Endothelial cell of umbilical vein (primary cell): ENCODE measurements at regions not wholly inside any gene's neighbourhood (a gene's known extent, or its start where the extent isn't known, plus 50 kb on each side); places are given as distances from the start of the nearest gene placed in this dataset.

Experiments used
- BruUV-seq: library from RNA; stranded (reverse); fragments of 400-500 nt; replicated peaks from 2 replicates; lab custom pipeline; 2021; lab: Mats Ljungman, UMichigan
- CTCF ChIA-PET: fragments of 300-600, 350-600 bp; sonication (Branson Sonifier 250); formaldehyde crosslinking; loops from one replicate; lab custom pipeline; 2021; ENCODE audit warnings: antibody characterized with exemption, inconsistent platforms; lab: Charles Lee
- POLR2A ChIA-PET: fragments of 300-600, 350-600 bp; sonication (Branson Sonifier 250); formaldehyde crosslinking; loops from one replicate; lab custom pipeline; 2021; ENCODE audit warnings: antibody characterized with exemption, inconsistent platforms; lab: Charles Lee
- DNase-seq: peaks from one replicate; pipeline ENCODE4 v3.0.0-alpha.2; 2011; ENCODE audit warnings: low read depth, low spot score
- FAIRE-seq: peaks from 2 replicates; lab custom pipeline; 2011; peaks lifted over from hg19 to GRCh38; lab: Jason Lieb, UNC
- H2AFZ ChIP-seq: 2 replicates; pipeline ENCODE4 v1.6.0; 2012; ENCODE audit warnings: low read depth, low read length, control low read depth, inconsistent platforms
- H3K27ac ChIP-seq: 2 replicates; pipeline ENCODE4 v1.5.1; 2011; ENCODE audit warnings: low read depth, mild to moderate bottlenecking, control low read depth, low read length, moderate library complexity; ENCODE audit not compliant: insufficient read depth
- H3K27me3 ChIP-seq, 2 experiments: 2 replicates each; pipeline versions ENCODE4 v1.6.0 to v1.6.1; 2011; ENCODE audit warnings: low read length in 2 of 2, mixed read lengths in 1 of 2; ENCODE audit not compliant: control insufficient read depth in 2 of 2, insufficient read depth in 2 of 2
- H3K36me3 ChIP-seq, 2 experiments: 2 replicates in 1 of 2; 3 replicates in 1 of 2; pipeline ENCODE4 v1.5.1; 2011; ENCODE audit warnings: low read length in 2 of 2, mild to moderate bottlenecking in 1 of 2, moderate library complexity in 1 of 2; ENCODE audit not compliant: control insufficient read depth in 2 of 2, insufficient read depth in 2 of 2; ENCODE audit errors: extremely low read depth in 1 of 2
- H3K4me1 ChIP-seq: 3 replicates; pipeline ENCODE4 v1.5.1; 2011; ENCODE audit warnings: mild to moderate bottlenecking, low read length; ENCODE audit not compliant: control insufficient read depth, insufficient read depth; ENCODE audit errors: extremely low read depth
- H3K4me2 ChIP-seq: 2 replicates; pipeline ENCODE4 v1.6.1; 2011; ENCODE audit warnings: low read length, control low read depth, mixed read lengths; ENCODE audit not compliant: insufficient read depth
- H3K4me3 ChIP-seq, 3 experiments: fragments of 200-600 bp in 1 of 3; sonication (generic), shearing (Covaris generic) in 1 of 3; replicated peaks in 1 of 3; 2 replicates each; pipeline ENCODE4 v1.5.1; 2011 to 2016; ENCODE audit warnings: control low read depth in 3 of 3, low read length in 3 of 3, mild to moderate bottlenecking in 2 of 3, inconsistent platforms in 1 of 3, low read depth in 1 of 3, moderate library complexity in 1 of 3; ENCODE audit not compliant: insufficient read depth in 1 of 3
- H3K79me2 ChIP-seq: 2 replicates; pipeline ENCODE4 v1.6.0; 2012; ENCODE audit warnings: low read length, inconsistent platforms; ENCODE audit not compliant: control insufficient read depth, insufficient read depth
- H3K9ac ChIP-seq: replicated peaks from 2 replicates; pipeline ENCODE3; 2011; ENCODE audit warnings: low read length, control low read depth; ENCODE audit not compliant: insufficient read depth; ENCODE audit errors: extremely low read depth
- H3K9me1 ChIP-seq: replicated peaks from 3 replicates; pipeline ENCODE4 v1.6.0; 2011; ENCODE audit warnings: mild to moderate bottlenecking, low read length; ENCODE audit not compliant: control insufficient read depth, insufficient read depth; ENCODE audit errors: extremely low read depth
- H3K9me3 ChIP-seq: replicated peaks from 2 replicates; pipeline ENCODE4 v1.5.1; 2012; ENCODE audit warnings: low read length, inconsistent platforms; ENCODE audit not compliant: control insufficient read depth, insufficient read depth
- H4K20me1 ChIP-seq: replicated peaks from 2 replicates; pipeline ENCODE3; 2011; ENCODE audit warnings: mild to moderate bottlenecking, low read length; ENCODE audit not compliant: control insufficient read depth, insufficient read depth; ENCODE audit errors: extremely low read depth
- CTCF ChIP-seq, 2 donors: IDR thresholded peaks; 1 replicate in 1 of 2; 2 replicates in 1 of 2; pipeline ENCODE4 v1.5.1; 2011; ENCODE audit warnings: low read length in 2 of 2, mild to moderate bottlenecking in 2 of 2, moderate library complexity in 2 of 2, control low read depth in 1 of 2, inconsistent platforms in 1 of 2, low read depth in 1 of 2; ENCODE audit not compliant: insufficient read depth in 1 of 2; ENCODE audit errors: extremely low read depth in 1 of 2
- EZH2 ChIP-seq: IDR thresholded peaks from 2 replicates; pipeline ENCODE4 v1.6.1; 2012; ENCODE audit warnings: borderline replicate concordance, low read depth, mild to moderate bottlenecking, moderate library complexity, low read length, inconsistent platforms; ENCODE audit not compliant: severe bottlenecking
- FOS ChIP-seq: IDR thresholded peaks from 2 replicates; pipeline ENCODE4 v1.6.1; 2011; ENCODE audit warnings: mild to moderate bottlenecking, low read length, moderate library complexity, borderline replicate concordance; ENCODE audit not compliant: insufficient read depth
- GATA2 ChIP-seq: IDR thresholded peaks from 2 replicates; pipeline ENCODE4 v1.7.0; 2011; ENCODE audit warnings: low read depth, mild to moderate bottlenecking, moderate library complexity, mixed read lengths, low read length; ENCODE audit not compliant: insufficient read length, insufficient read depth
- JUN ChIP-seq: IDR thresholded peaks from 2 replicates; pipeline ENCODE4 v1.6.1; 2011; ENCODE audit warnings: borderline replicate concordance, low read depth; ENCODE audit not compliant: insufficient read length, insufficient read depth
- MAX ChIP-seq: IDR thresholded peaks from 2 replicates; pipeline ENCODE4 v1.6.1; 2011; ENCODE audit not compliant: insufficient read depth, insufficient read length
- MYC ChIP-seq: IDR thresholded peaks from one replicate; pipeline ENCODE4 v1.6.1; 2011; ENCODE audit warnings: mild to moderate bottlenecking, low read depth, low read length
- POLR2A ChIP-seq: IDR thresholded peaks from 2 replicates; pipeline ENCODE4 v1.6.1; 2012; ENCODE audit warnings: low read depth, mild to moderate bottlenecking, control low read depth, low read length
- POLR2AphosphoS5 ChIP-seq: IDR thresholded peaks from 2 replicates; pipeline ENCODE4 v1.6.1; 2012; ENCODE audit warnings: low read depth, mild to moderate bottlenecking, control low read depth, low read length, moderate library complexity; ENCODE audit not compliant: insufficient read depth
- dilution Hi-C: fragments of 300-500 bp; cut with MboI; formaldehyde crosslinking; loops from one replicate; pipeline ENCODE4 v1.15.0; 2019; ENCODE audit warnings: low sequenced_read_pairs; ENCODE audit not compliant: extremely low pct_ligation_motif_present
- intact Hi-C: fragments of 100-400 bp; cut with micrococcal nuclease; formaldehyde crosslinking; loops from one replicate; pipeline ENCODE4 v1.10.0; 2022

- Histone ChIP-seq H3K36me3 (no peaks in the 10 kb centered on the region), H2AFZ (no peak overlapping the region), H3K79me2 (no peaks in the 10 kb centered on the region), H3K4me2 (no peak overlapping the region), H3K27me3 (no peaks in the 10 kb centered on the region), H3K9me1 (no peaks in the 10 kb centered on the region), H3K4me1 (no peaks in the 10 kb centered on the region), H3K4me3 (no peak overlapping the region), H3K27ac (no peak overlapping the region), H4K20me1 (no peaks in the 10 kb centered on the region), H3K9me3 (no peaks in the 10 kb centered on the region), H3K9ac (no peak overlapping the region)
- POLR2A ChIA-PET = no interaction called here
- FAIRE-seq (no peak), DNase-seq (no peak)
- CTCF ChIA-PET = no interaction called here
- no peak for TF ChIP-seq FOS
- TF ChIP-seq MYC = no peak
- no peak for TF ChIP-seq GATA2
- no peak for TF ChIP-seq POLR2AphosphoS5
- TF ChIP-seq MAX = no peak
- TF ChIP-seq CTCF (IDR thresholded peaks at IDR 0.05; ENCODE audit: extremely low read depth in 1 of 2, insufficient read depth in 1 of 2, low read depth in 1 of 2, low read length in 2 of 2) = no peak
- no peak for TF ChIP-seq JUN
- no peak for TF ChIP-seq POLR2A
- TF ChIP-seq EZH2 = no peak
- dilution Hi-C loops = no loop called here
- intact Hi-C loops = no loop called here
- no TSS peak for BruUV-seq
These were observed 56.7 kb upstream of the DSC1 start for GRCh38 chr18:31219395-31219794.
